ENCODE measurements at regions not wholly inside any gene's neighbourhood (a gene's known extent, or its start where the extent isn't known, plus 50 kb on each side); places are given as distances from the start of the nearest gene placed in this dataset. TPM values are rescaled to one million over a fixed set of nuclear protein-coding genes. Genes with fewer than 3 reads are reported as not detected.
"Not testable (repeated sequence)": the region's sequence is repeated elsewhere in the genome, so short reads cannot be mapped to it uniquely, and the experiment has no call there.

DNA sequence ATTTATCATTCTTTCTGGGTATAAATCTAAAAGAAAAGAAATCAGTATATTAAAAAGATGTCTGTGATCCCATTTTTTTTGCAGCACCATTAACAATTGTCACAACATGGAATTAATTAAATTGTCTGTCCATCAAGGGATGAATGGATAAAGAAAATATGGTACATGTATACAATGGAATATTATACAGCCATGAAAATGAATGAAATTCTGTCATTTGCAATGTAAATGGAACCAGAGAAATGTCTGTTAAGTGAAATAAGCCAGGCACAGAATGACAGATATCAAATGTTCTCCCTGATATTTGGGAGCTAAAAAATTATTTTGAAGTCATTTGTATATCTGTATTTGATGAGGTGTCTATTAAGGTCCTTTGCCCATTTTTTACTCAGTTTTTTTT lies 77.1 kb upstream of the NDST4 start:
- H3K4me3 ChIP-seq (ENCODE audit: low read depth, low read length), result no peak overlapping the region
- DNase-seq (ENCODE audit: low read depth), result no peak
- TF ChIP-seq, protein P1, sequence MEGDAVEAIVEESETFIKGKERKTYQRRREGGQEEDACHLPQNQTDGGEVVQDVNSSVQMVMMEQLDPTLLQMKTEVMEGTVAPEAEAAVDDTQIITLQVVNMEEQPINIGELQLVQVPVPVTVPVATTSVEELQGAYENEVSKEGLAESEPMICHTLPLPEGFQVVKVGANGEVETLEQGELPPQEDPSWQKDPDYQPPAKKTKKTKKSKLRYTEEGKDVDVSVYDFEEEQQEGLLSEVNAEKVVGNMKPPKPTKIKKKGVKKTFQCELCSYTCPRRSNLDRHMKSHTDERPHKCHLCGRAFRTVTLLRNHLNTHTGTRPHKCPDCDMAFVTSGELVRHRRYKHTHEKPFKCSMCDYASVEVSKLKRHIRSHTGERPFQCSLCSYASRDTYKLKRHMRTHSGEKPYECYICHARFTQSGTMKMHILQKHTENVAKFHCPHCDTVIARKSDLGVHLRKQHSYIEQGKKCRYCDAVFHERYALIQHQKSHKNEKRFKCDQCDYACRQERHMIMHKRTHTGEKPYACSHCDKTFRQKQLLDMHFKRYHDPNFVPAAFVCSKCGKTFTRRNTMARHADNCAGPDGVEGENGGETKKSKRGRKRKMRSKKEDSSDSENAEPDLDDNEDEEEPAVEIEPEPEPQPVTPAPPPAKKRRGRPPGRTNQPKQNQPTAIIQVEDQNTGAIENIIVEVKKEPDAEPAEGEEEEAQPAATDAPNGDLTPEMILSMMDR (IDR thresholded peaks at IDR 0.05; ENCODE audit: insufficient read depth, low read length), result no peak

DNA sequence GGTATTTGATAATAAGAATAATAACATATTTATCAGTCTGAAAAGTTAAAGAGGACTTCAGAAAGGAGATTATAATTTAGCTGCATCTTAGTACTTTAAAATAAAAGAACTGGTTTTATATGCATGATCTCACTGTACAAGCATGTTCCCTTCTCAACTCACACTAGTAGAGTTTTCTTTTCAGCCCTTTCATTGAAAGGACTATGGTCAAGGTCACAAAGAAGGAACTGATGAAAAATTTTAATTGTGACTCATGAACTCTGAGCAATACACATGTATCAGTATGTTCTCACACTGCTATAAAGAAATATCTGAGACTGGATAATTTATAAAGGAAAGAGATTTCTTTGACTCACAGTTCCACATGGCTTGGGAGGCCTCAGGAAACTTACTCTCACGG lies 73.7 kb upstream of the NDST4 start:
- no peak for DNase-seq (ENCODE audit: low read depth)
- H3K4me3 ChIP-seq (ENCODE audit: low read depth, low read length), result no peak overlapping the region
- TF ChIP-seq, protein P1 (IDR thresholded peaks at IDR 0.05; ENCODE audit: insufficient read depth, low read length), result no peak

DNA sequence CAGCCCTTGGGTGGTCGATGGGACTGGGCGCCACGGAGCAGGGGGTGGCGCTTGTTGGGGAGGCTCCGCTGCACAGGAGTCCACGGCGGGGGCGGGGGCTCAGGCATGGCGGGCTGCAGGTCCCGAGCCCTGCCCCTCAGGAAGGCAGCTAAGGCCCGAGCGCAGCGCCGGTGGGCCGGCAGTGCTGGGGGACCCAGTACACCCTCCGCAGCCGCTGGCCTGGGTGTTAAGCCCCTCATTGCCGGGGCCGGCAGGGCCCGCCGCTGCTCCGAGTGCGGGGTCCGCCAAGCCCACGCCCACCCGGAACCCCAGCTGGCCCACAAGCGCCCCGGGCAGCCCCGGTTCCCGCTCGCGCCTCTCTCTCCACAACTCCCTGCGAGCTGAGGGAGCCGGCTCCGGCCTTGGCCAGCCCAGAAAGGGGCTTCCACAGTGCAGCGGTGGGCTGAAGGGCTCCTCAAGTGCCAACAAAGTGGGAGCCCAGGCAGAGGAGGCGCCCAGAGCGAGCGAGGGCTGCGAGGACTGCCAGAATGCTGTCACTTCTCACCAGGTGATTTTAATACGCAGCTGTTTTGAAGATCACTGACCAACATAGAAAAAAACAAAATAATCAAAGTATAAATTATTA lies 66.1 kb upstream of the NDST4 start:
- DNase-seq (ENCODE audit: low read depth); H3K4me3 ChIP-seq (ENCODE audit: low read depth, low read length): not testable (repeated sequence)

DNA sequence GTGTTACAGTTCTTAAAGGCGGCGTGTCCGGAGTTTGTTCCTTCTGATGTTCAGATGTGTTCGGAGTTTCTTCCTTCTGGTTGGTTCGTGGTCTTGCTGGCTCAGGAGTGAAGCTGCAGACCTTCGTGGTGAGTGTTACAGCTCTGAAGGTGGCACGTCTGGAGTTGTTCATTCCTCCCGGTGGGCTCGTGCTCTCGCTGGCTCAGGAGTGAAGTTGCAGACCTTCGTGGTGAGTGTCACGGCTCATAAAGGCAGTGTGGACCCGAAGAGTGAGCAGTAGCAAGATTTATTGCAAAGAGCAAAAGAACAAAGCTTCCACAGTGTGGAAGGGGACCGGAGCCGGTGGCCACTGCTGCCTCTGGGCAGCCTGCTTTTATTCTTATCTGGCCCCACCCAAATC lies 65.3 kb upstream of the NDST4 start:
- H3K4me3 ChIP-seq (ENCODE audit: low read depth, low read length); DNase-seq (ENCODE audit: low read depth): not testable (repeated sequence)

DNA sequence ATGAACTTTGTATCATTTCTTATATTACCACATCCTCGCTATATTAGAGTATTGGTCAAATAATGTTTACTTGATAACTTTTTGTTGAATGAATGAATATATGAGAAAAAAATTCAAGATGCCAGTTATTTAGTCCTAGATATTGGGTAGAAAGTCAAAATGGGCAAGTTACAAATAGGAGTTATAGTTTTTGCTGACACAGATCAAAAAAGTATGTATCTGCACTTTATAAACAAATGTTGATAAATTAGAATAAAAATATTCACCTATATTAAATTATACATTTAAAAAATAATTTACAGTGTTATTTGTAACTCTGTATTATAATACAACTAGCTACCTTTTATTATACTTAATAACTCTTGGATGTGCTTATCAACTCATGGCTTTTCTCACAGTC lies 57.8 kb upstream of the NDST4 start:
- H3K4me3 ChIP-seq (ENCODE audit: low read depth, low read length), result no peak overlapping the region
- TF ChIP-seq, protein P1 (IDR thresholded peaks at IDR 0.05; ENCODE audit: insufficient read depth, low read length), result no peak
- no peak for DNase-seq (ENCODE audit: low read depth)

DNA sequence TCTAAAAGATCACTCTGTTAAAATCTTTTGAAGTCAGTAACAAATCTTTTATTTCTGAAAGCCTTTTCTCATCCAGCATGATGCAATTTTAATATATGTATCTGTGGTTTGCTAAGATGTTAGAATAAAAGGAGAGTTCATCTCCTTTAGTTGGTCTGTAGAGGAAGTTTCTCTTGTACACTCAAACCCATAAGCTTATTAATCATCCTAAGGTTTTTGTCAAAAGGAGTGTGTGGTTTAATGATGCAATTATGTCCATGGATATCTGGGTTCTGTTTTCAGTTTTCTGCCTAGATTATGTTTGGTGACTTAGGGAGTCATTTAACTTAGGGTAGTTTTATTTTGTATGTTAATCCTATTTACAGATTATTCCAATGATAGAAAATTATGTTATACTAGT lies 52.1 kb upstream of the NDST4 start:
- TF ChIP-seq, protein P1 (IDR thresholded peaks at IDR 0.05; ENCODE audit: insufficient read depth, low read length), result no peak
- H3K4me3 ChIP-seq (ENCODE audit: low read depth, low read length), result no peak overlapping the region
- DNase-seq (ENCODE audit: low read depth), result no peak

Small RNA genes lying in the stretch of these regions (small RNA-seq; reads per million reads assigned to genes)
- gene RNU6-119P, result not detected

Measured in fibroblast of the aortic adventitia (primary cell).